DOHH2 (cell line): ENCODE measurements at regions not wholly inside any gene's neighbourhood (a gene's known extent, or its start where the extent isn't known, plus 50 kb on each side); places are given as distances from the start of the nearest gene placed in this dataset.

Experiments
- H3F3A ChIP-seq: fragments of 200-600 bp; sonication (generic), shearing (Covaris generic); 2 replicates; pipeline ENCODE4 v1.6.0; 2016; ENCODE audit warnings: antibody characterized with exemption, mild to moderate bottlenecking; ENCODE audit not compliant: control insufficient read depth, insufficient read depth
- H3K27ac ChIP-seq: fragments of 200-600 bp; sonication (generic); 2 replicates; pipeline ENCODE4 v1.5.1; 2014; ENCODE audit warnings: low read depth, mild to moderate bottlenecking, low read length, moderate library complexity
- H3K27me3 ChIP-seq: fragments of 200-600 bp; sonication (generic); 2 replicates; pipeline ENCODE4 v1.6.1; 2014; ENCODE audit warnings: mild to moderate bottlenecking, low read length, mixed read lengths; ENCODE audit not compliant: control insufficient read depth
- H3K36me3 ChIP-seq: fragments of 200-600 bp; sonication (generic); 2 replicates; pipeline ENCODE4 v1.6.1; 2014; ENCODE audit warnings: mild to moderate bottlenecking, low read length, moderate library complexity, mixed read lengths; ENCODE audit not compliant: control insufficient read depth
- H3K4me1 ChIP-seq: fragments of 200-600 bp; sonication (generic); 2 replicates; pipeline ENCODE4 v1.6.1; 2014; ENCODE audit warnings: mild to moderate bottlenecking, low read length, mixed read lengths; ENCODE audit not compliant: control insufficient read depth
- H3K4me2 ChIP-seq: fragments of 200-600 bp; sonication (generic); 2 replicates; pipeline ENCODE4 v1.6.0; 2014; ENCODE audit warnings: mild to moderate bottlenecking, low read length, moderate library complexity
- H3K4me3 ChIP-seq: fragments of 200-600 bp; sonication (generic); 2 replicates; pipeline ENCODE4 v1.5.1; 2014; ENCODE audit warnings: mild to moderate bottlenecking, low read length, mixed read lengths
- H3K79me2 ChIP-seq: fragments of 200-600 bp; sonication (generic); 2 replicates; pipeline ENCODE4 v1.6.1; 2014; ENCODE audit warnings: mild to moderate bottlenecking, low read length, mixed read lengths; ENCODE audit not compliant: control insufficient read depth
- H3K9me2 ChIP-seq: fragments of 200-600 bp; sonication (generic); replicated peaks from 2 replicates; pipeline ENCODE4 v1.6.1; 2014; ENCODE audit warnings: mild to moderate bottlenecking, low read length, mixed read lengths; ENCODE audit not compliant: control insufficient read depth
- H3K9me3 ChIP-seq: fragments of 200-600 bp; sonication (generic); 2 replicates; pipeline ENCODE4 v1.6.1; 2014; ENCODE audit warnings: antibody characterized with exemption, low read length, mixed read lengths; ENCODE audit not compliant: control insufficient read depth, insufficient read depth
- H4K20me1 ChIP-seq: fragments of 200-600 bp; sonication (generic); 2 replicates; pipeline ENCODE4 v1.6.0; 2014; ENCODE audit warnings: low read depth, mild to moderate bottlenecking, antibody characterized with exemption, low read length, moderate library complexity; ENCODE audit not compliant: control insufficient read depth, insufficient read depth
- EZH2phosphoT487 ChIP-seq: fragments of 200-600 bp; sonication (generic); IDR thresholded peaks from 2 replicates; pipeline ENCODE4 v1.6.1; 2017; ENCODE audit warnings: borderline replicate concordance, mild to moderate bottlenecking, antibody characterized with exemption, low read length, moderate library complexity, mixed read lengths
- TF ChIP-seq, protein P1 (sequence below): fragments of 200-600 bp; sonication (generic); IDR thresholded peaks from one replicate; pipeline ENCODE4 v1.5.1; 2014; ENCODE audit warnings: antibody characterized with exemption, mild to moderate bottlenecking, low read depth, low read length; ENCODE audit not compliant: poor library complexity, severe bottlenecking

DNA sequence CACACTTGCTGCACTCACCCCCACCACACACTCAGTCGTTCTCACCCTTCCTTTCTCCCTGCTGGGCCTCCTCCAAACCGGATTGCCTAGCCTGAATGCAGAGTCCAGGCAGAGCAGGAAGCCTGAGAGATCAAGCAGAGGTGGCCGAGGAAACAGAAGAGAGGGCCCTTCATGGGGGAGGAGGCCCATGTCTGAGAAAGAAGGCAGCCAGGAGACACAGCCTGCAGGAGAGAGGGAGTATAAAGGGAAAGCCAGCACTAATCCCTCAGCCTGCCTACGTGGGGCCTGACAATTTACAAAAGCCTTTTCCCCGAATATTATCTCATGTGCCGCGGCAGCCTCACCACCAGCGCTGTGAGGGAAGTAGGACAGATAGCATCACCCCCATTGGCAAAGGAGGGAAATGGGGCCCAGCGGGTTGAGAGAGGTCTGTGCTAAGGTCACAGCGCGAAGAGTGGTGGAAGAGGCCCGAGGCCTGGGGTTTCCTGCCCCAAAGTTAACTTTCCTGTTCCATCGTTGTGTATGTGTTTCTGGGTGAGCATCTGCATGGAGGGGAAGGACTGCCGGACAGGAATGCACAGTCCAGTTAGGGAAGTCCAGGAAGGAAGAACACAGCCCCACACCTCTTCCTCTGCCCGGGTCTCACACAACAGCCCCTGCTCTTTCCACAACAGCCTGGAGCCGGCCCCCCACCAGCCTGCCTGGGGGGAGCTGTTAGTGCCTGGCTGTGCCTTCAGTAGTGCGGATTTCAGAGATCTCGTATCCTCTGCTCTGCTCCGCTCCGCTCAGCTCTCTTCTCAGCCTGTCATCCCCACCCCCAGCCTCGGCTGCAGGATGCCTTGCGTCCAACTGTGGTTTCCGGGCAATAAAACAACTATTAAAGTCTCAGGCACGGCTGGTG lies 50.9 kb upstream of the BCOR start:
- H3K27ac ChIP-seq, result no peak overlapping the region
- no peaks in the 10 kb centered on the region for H3K9me2 ChIP-seq
- no peaks in the 10 kb centered on the region for H3K36me3 ChIP-seq
- H3K4me2 ChIP-seq, result peak overlapping the region; percentile 55
- H4K20me1 ChIP-seq, result no peaks in the 10 kb centered on the region
- no peaks in the 10 kb centered on the region for H3K9me3 ChIP-seq
- peaks cover 57% of the 10 kb centered on the region for H3K4me1 ChIP-seq
- TF ChIP-seq EZH2phosphoT487, result no peak
- TF ChIP-seq, protein P1, sequence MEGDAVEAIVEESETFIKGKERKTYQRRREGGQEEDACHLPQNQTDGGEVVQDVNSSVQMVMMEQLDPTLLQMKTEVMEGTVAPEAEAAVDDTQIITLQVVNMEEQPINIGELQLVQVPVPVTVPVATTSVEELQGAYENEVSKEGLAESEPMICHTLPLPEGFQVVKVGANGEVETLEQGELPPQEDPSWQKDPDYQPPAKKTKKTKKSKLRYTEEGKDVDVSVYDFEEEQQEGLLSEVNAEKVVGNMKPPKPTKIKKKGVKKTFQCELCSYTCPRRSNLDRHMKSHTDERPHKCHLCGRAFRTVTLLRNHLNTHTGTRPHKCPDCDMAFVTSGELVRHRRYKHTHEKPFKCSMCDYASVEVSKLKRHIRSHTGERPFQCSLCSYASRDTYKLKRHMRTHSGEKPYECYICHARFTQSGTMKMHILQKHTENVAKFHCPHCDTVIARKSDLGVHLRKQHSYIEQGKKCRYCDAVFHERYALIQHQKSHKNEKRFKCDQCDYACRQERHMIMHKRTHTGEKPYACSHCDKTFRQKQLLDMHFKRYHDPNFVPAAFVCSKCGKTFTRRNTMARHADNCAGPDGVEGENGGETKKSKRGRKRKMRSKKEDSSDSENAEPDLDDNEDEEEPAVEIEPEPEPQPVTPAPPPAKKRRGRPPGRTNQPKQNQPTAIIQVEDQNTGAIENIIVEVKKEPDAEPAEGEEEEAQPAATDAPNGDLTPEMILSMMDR, result no peak
- H3F3A ChIP-seq, result 0 out of 2 replicates have a peak, but pooled peaks cover 3% of the 10 kb centered on the region
- H3K79me2 ChIP-seq, result no peaks in the 10 kb centered on the region
- H3K27me3 ChIP-seq, result 0 out of 2 replicates have a peak, but pooled peaks cover 2% of the 10 kb centered on the region
- H3K4me3 ChIP-seq, result 0 out of 2 replicates have a peak overlapping the region, but pooled peaks have one; percentile 15

DNA sequence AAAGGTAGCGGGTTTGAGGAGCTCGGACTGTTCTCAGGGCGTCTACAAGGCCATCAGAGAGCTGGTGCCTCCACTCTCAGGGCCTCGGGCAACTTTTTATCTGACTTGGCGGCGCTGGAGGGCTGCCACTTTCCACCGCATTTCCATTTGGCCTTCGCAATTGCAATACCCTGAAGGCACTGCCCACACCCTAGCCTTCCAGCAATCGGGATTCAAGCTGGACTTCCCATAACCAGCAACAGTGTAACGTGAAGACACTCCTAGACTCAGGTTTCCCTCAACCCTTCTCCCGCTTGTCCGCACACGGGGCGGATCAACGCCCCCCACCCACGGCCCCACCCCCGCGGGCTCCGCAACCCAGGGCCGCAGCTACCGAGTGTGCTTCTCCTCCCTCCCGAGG lies 50.2 kb upstream of the BCOR start:
- Histone ChIP-seq H3K9me3 (no peaks in the 10 kb centered on the region), H4K20me1 (no peaks in the 10 kb centered on the region), H3K4me3 (no peak overlapping the region), H3K4me2 (no peak overlapping the region), H3K36me3 (no peaks in the 10 kb centered on the region), H3F3A (0 out of 2 replicates have a peak, but pooled peaks cover 3% of the 10 kb centered on the region), H3K79me2 (no peaks in the 10 kb centered on the region), H3K27ac (no peak overlapping the region), H3K4me1 (peaks cover 51% of the 10 kb centered on the region), H3K27me3 (0 out of 2 replicates have a peak, but pooled peaks cover 2% of the 10 kb centered on the region), H3K9me2 (no peaks in the 10 kb centered on the region)
- TF ChIP-seq, protein P1, result no peak
- TF ChIP-seq EZH2phosphoT487, result no peak
